HepG2 (cell line): ENCODE measurements at regions not wholly inside any gene's neighbourhood (a gene's known extent, or its start where the extent isn't known, plus 50 kb on each side); places are given as distances from the start of the nearest gene placed in this dataset.

Experiments
- ATAC-seq: fragments of 200-7000 bp; cut with Tn5 transposase; 3 replicates; pipeline ENCODE4 v1.9.1; 2020; ENCODE audit warnings: mild to moderate bottlenecking, moderate library complexity
- BruUV-seq: library from RNA; stranded (reverse); fragments of 400-500 nt; replicated peaks from 2 replicates; lab custom pipeline; 2021; lab: Mats Ljungman, UMichigan
- CTCF ChIA-PET: fragments of 300-600 bp; formaldehyde crosslinking; extraction: SDS; loops from one replicate; lab custom pipeline; 2021; ENCODE audit warnings: low total read pairs, inconsistent platforms, low intra/inter-chr PET ratio; lab: Yijun Ruan, JAX
- POLR2A ChIA-PET: fragments of 350-600 bp; sonication (Branson Sonifier 250); formaldehyde crosslinking; loops from one replicate; lab custom pipeline; 2020; ENCODE audit warnings: antibody characterized with exemption, inconsistent platforms; lab: Yijun Ruan, JAX
- DNase-seq: peaks from one replicate; pipeline ENCODE4 v3.0.0-alpha.2; 2015; ENCODE audit warnings: low spot score
- FAIRE-seq: peaks from 3 replicates; lab custom pipeline; 2011; peaks lifted over from hg19 to GRCh38; lab: Jason Lieb, UNC
- H2AFZ ChIP-seq: one replicate; pipeline ENCODE4 v1.6.1; 2011; ENCODE audit warnings: low read length, inconsistent platforms
- H3K27ac ChIP-seq: fragments of 300-600 bp; 3 replicates; pipeline ENCODE4 v1.8.0; 2011; ENCODE audit warnings: mixed run types, mild to moderate bottlenecking, mixed read lengths, low read length, inconsistent platforms; ENCODE audit not compliant: insufficient read depth; ENCODE audit errors: extremely low read length
- H3K27me3 ChIP-seq, 2 experiments: fragments of 200-600 bp in 1 of 2; 2 replicates in 1 of 2; 3 replicates in 1 of 2; pipeline versions ENCODE4 v1.6.0 to v1.8.0; 2011; ENCODE audit warnings: low read length in 2 of 2, mild to moderate bottlenecking in 2 of 2, moderate library complexity in 2 of 2, inconsistent platforms in 1 of 2; ENCODE audit not compliant: insufficient read depth in 2 of 2, control insufficient read depth in 1 of 2
- H3K36me3 ChIP-seq, 2 experiments: fragments of 200-600 bp in 1 of 2; replicated peaks in 1 of 2; 2 replicates in 1 of 2; 3 replicates in 1 of 2; pipeline versions ENCODE4 v1.5.1 to v1.8.0; 2011; ENCODE audit warnings: low read length in 2 of 2, inconsistent platforms in 1 of 2; ENCODE audit not compliant: insufficient read depth in 2 of 2, control insufficient read depth in 1 of 2
- H3K4me1 ChIP-seq: 2 replicates; pipeline ENCODE4 v1.5.1; 2012; ENCODE audit warnings: low read length, inconsistent platforms; ENCODE audit not compliant: insufficient read depth
- H3K4me2 ChIP-seq: 2 replicates; pipeline ENCODE4 v1.6.0; 2011; ENCODE audit warnings: low read depth, low read length, inconsistent platforms
- H3K4me3 ChIP-seq, 3 experiments: fragments of 200-600 bp in 1 of 3; sonication (generic), shearing (Covaris generic) in 1 of 3; replicated peaks in 1 of 3; 2 replicates each; pipeline ENCODE4 v1.5.1; 2011 to 2016; ENCODE audit warnings: low read length in 3 of 3, inconsistent platforms in 2 of 3, low read depth in 2 of 3, mild to moderate bottlenecking in 2 of 3, control low read depth in 1 of 3, mixed read lengths in 1 of 3; ENCODE audit not compliant: insufficient read depth in 1 of 3
- H3K79me2 ChIP-seq: one replicate; pipeline ENCODE4 v1.6.1; 2011; ENCODE audit warnings: low read length, inconsistent platforms; ENCODE audit not compliant: insufficient read depth
- H3K9ac ChIP-seq: 2 replicates; pipeline ENCODE4 v1.6.0; 2011; ENCODE audit warnings: mild to moderate bottlenecking, low read depth, low read length, inconsistent platforms; ENCODE audit not compliant: insufficient read depth
- H3K9me3 ChIP-seq: 2 replicates; pipeline ENCODE4 v1.5.1; 2012; ENCODE audit warnings: mild to moderate bottlenecking, low read length
- H4K20me1 ChIP-seq: 2 replicates; pipeline ENCODE4 v1.6.0; 2011; ENCODE audit warnings: inconsistent platforms, mild to moderate bottlenecking, low read length, moderate library complexity; ENCODE audit not compliant: insufficient read depth
- HMG20A ChIP-seq: IDR thresholded peaks from 2 replicates; pipeline ENCODE4 v1.6.1; 2016; ENCODE audit warnings: borderline replicate concordance
- HNF4G ChIP-seq, 2 experiments: sonication (generic) in 1 of 2; formaldehyde crosslinking in 1 of 2; IDR thresholded peaks; 2 replicates each; pipeline versions ENCODE4 v1.4.0 to v1.6.1; 2011 to 2020; ENCODE audit warnings: borderline replicate concordance in 2 of 2, low read depth in 2 of 2, mild to moderate bottlenecking in 2 of 2, low read length in 1 of 2, missing genetic modification reagents in 1 of 2, moderate library complexity in 1 of 2
- ISL2 ChIP-seq: sonication (generic); formaldehyde crosslinking; IDR thresholded peaks from 2 replicates; pipeline ENCODE4 v1.5.0; 2020; ENCODE audit warnings: missing genetic modification reagents
- RBAK ChIP-seq: sonication (generic); formaldehyde crosslinking; IDR thresholded peaks from 2 replicates; pipeline ENCODE4 v1.5.1; 2020; ENCODE audit warnings: mild to moderate bottlenecking, missing genetic modification reagents
- ZBTB7B ChIP-seq: sonication (generic); formaldehyde crosslinking; IDR thresholded peaks from 2 replicates; pipeline ENCODE4 v1.4.0; 2020; ENCODE audit warnings: missing genetic modification reagents
- ZFP36L1 ChIP-seq: sonication (generic); formaldehyde crosslinking; IDR thresholded peaks from 2 replicates; pipeline ENCODE4 v1.8.0; 2022; ENCODE audit warnings: mild to moderate bottlenecking, missing genetic modification reagents, moderate library complexity
- ZFP37 ChIP-seq: sonication (generic); formaldehyde crosslinking; IDR thresholded peaks from 2 replicates; pipeline ENCODE4 v1.4.0; 2020; ENCODE audit warnings: missing genetic modification reagents, borderline replicate concordance
- ZNF563 ChIP-seq: sonication (generic); formaldehyde crosslinking; IDR thresholded peaks from 2 replicates; pipeline ENCODE4 v1.8.0; 2022; ENCODE audit warnings: mild to moderate bottlenecking, moderate library complexity, missing genetic modification reagents
- ZNF672 ChIP-seq: sonication (generic); formaldehyde crosslinking; IDR thresholded peaks from 2 replicates; pipeline ENCODE4 v1.8.1; 2022; ENCODE audit warnings: missing genetic modification reagents
- WGBS: methylation state at CpG from one replicate; pipeline ENCODE4 v1.1.6; 2017; ENCODE audit warnings: low lambda C conversion rate; 5-methylcytosine and 5-hydroxymethylcytosine counted together
- in situ Hi-C: cut with HindIII; loops from 2 replicates; pipeline ENCODE4 v1.10.0; 2017; ENCODE audit warnings: low pct_unique_long_range_greater_than_20kb; ENCODE audit not compliant: extremely low pct_ligation_motif_present
- intact Hi-C: fragments of 100-400 bp; cut with micrococcal nuclease; formaldehyde crosslinking; loops from one replicate; pipeline ENCODE4 v1.10.0; 2022; ENCODE audit not compliant: unreplicated experiment
- TF ChIP-seq, protein P1 (sequence below), 2 experiments: sonication (generic) in 1 of 2; formaldehyde crosslinking in 1 of 2; IDR thresholded peaks; 2 replicates each; pipeline versions ENCODE4 v1.6.1 to v1.9.0; 2014 to 2022; ENCODE audit warnings: antibody characterized with exemption in 1 of 2, borderline replicate concordance in 1 of 2, inconsistent platforms in 1 of 2, low read depth in 1 of 2, missing genetic modification reagents in 1 of 2

DNA sequence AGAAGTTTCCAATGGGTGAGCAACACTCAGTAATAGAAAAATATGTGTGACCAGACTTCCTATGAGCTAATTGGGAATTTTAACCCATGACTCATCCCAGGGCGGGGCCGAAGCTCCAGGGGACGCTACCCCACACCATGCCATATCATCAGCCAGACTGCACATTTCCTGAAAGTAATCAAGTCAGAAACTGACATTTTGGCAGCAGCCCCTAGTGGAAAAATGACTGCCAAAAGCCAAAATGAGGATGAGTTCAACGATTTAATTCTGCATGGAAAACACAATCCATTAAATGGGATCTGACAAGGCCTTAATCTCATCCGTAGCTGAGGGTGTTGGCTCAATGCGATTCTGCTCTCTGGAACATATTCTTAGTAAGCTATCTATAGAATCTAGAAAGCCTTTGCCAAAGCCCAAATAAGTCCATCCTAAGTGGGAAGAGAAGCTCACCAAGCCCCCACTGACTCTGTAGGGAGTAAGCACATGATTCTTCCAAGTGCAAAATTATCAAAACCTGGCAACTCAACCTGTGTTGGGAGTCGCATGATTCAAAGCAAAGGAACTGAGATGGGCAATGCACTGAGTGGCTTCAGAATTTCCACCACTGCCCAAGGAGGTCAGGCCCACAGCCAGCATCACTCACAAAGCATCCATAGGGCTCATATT is 93.1 kb upstream of the PDE1C start:
- H2AFZ ChIP-seq = no peak overlapping the region
- ChIA-PET CTCF (no interaction called here), POLR2A (no interaction called here)
- TF ChIP-seq ZBTB7B (CRISPR knock-in tag) (no peak), ISL2 (no peak), HMG20A (CRISPR knock-in tag) (no peak), ZFP37 (CRISPR knock-in tag) (no peak), ZNF672 (CRISPR knock-in tag) (no peak), ZFP36L1 (CRISPR knock-in tag) (no peak), ZNF563 (CRISPR knock-in tag) (no peak), RBAK (no peak), HNF4G (IDR thresholded peaks at IDR 0.05; ENCODE audit: borderline replicate concordance, low read depth, low read length) (no peak), HNF4G (CRISPR knock-in tag; IDR thresholded peaks at IDR 0.05; ENCODE audit: borderline replicate concordance, low read depth) (no peak)
- TF ChIP-seq, protein P1, sequence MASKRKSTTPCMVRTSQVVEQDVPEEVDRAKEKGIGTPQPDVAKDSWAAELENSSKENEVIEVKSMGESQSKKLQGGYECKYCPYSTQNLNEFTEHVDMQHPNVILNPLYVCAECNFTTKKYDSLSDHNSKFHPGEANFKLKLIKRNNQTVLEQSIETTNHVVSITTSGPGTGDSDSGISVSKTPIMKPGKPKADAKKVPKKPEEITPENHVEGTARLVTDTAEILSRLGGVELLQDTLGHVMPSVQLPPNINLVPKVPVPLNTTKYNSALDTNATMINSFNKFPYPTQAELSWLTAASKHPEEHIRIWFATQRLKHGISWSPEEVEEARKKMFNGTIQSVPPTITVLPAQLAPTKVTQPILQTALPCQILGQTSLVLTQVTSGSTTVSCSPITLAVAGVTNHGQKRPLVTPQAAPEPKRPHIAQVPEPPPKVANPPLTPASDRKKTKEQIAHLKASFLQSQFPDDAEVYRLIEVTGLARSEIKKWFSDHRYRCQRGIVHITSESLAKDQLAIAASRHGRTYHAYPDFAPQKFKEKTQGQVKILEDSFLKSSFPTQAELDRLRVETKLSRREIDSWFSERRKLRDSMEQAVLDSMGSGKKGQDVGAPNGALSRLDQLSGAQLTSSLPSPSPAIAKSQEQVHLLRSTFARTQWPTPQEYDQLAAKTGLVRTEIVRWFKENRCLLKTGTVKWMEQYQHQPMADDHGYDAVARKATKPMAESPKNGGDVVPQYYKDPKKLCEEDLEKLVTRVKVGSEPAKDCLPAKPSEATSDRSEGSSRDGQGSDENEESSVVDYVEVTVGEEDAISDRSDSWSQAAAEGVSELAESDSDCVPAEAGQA (IDR thresholded peaks at IDR 0.05; ENCODE audit: low read depth) = no peak
- TF ChIP-seq, protein P1 (CRISPR knock-in tag; IDR thresholded peaks at IDR 0.05; ENCODE audit: borderline replicate concordance) = no peak
- H3K27ac ChIP-seq = no peak overlapping the region
- no peak overlapping the region for H3K4me3 ChIP-seq
- no peak overlapping the region for H3K4me2 ChIP-seq
- no peaks in the 10 kb centered on the region for H3K9me3 ChIP-seq
- FAIRE-seq (no peak), ATAC-seq (no peak), DNase-seq (no peak)
- WGBS = 21% methylated on average over 6 of the region's 7 CpGs
- no peaks in the 10 kb centered on the region; a peak in 1 of 5 replicates for H3K27me3 ChIP-seq
- H3K9ac ChIP-seq = no peak overlapping the region
- in situ Hi-C loops = no loop called here
- H4K20me1 ChIP-seq = no peaks in the 10 kb centered on the region
- intact Hi-C loops = no loop called here
- no peaks in the 10 kb centered on the region for H3K36me3 ChIP-seq
- no peaks in the 10 kb centered on the region for H3K4me1 ChIP-seq
- no peaks in the 10 kb centered on the region for H3K79me2 ChIP-seq
- no TSS peak for BruUV-seq
